Vagina (tissue), 2 donors: ENCODE measurements at regions not wholly inside any gene's neighbourhood (a gene's known extent, or its start where the extent isn't known, plus 50 kb on each side); places are given as distances from the start of the nearest gene placed in this dataset.

Experiments
- DNase-seq, 2 donors: peaks; one replicate each; pipeline ENCODE4 v3.0.0-alpha.2; 2017; ENCODE audit errors: extremely low spot score in 2 of 2
- H3K27ac ChIP-seq: fragments of 200-600 bp; sonication (generic); one replicate; pipeline ENCODE4 v1.5.1; 2019
- H3K27me3 ChIP-seq: fragments of 200-600 bp; sonication (generic); one replicate; pipeline ENCODE4 v1.5.1; 2019
- H3K36me3 ChIP-seq, 2 donors: fragments of 200-600 bp; sonication (generic); one replicate each; pipeline ENCODE4 v1.5.1; 2017 to 2019
- H3K4me1 ChIP-seq: fragments of 200-600 bp; sonication (generic); one replicate; pipeline ENCODE4 v1.5.1; 2019
- H3K4me3 ChIP-seq, 2 donors: fragments of 200-600 bp; sonication (generic); 1 replicate in 1 of 2; 2 replicates in 1 of 2; pipeline ENCODE4 v1.5.1; 2016 to 2019
- H3K9me3 ChIP-seq: fragments of 200-600 bp; sonication (generic); one replicate; pipeline ENCODE4 v1.5.1; 2019
- CTCF ChIP-seq, 3 experiments: fragments of 450-650 bp in 2 of 3; fragments of 200-600 bp in 1 of 3; sonication (generic) in 1 of 3; IDR thresholded peaks; one replicate each; pipeline ENCODE4 v1.5.1; 2017 to 2019; ENCODE audit warnings: antibody characterized with exemption in 3 of 3, mild to moderate bottlenecking in 2 of 3, moderate library complexity in 2 of 3
- POLR2A ChIP-seq, 2 donors: fragments of 450-650 bp; IDR thresholded peaks; one replicate each; pipeline ENCODE4 v1.6.1; 2017; ENCODE audit warnings: antibody characterized with exemption in 2 of 2, mild to moderate bottlenecking in 2 of 2, moderate library complexity in 2 of 2
- POLR2AphosphoS5 ChIP-seq, 2 donors: sonication (generic); formaldehyde crosslinking; IDR thresholded peaks; one replicate each; pipeline ENCODE4 v1.9.0; 2017; ENCODE audit warnings: antibody characterized with exemption in 2 of 2, mild to moderate bottlenecking in 2 of 2, low read depth in 1 of 2; ENCODE audit not compliant: insufficient read depth in 1 of 2
- intact Hi-C: fragments of 100-400 bp; cut with DNase I; formaldehyde crosslinking; loops from one replicate; pipeline ENCODE4 v1.15.1; 2023

GRCh38 chr15:31440754-31441311, 114.2 kb downstream of the KLF13 start:
- no peaks in the 10 kb centered on the region for H3K27me3 ChIP-seq
- H3K36me3 ChIP-seq: no peaks in the 10 kb centered on the region
- TF ChIP-seq CTCF (IDR thresholded peaks at IDR 0.05): no peak
- peak in 1 of 2 donors; percentile 58 for TF ChIP-seq POLR2AphosphoS5 (IDR thresholded peaks at IDR 0.05; ENCODE audit: insufficient read depth in 1 of 2, low read depth in 1 of 2)
- intact Hi-C loops: loop anchor here (5.0 kb wide), 1 partner anchor 204 kb away; no protein-coding TSS in a partner anchor
- peak overlapping the region; percentile 48 to 58 for H3K4me3 ChIP-seq
- DNase-seq: no peak
- H3K9me3 ChIP-seq: no peaks in the 10 kb centered on the region
- H3K4me1 ChIP-seq: peaks cover 55% of the 10 kb centered on the region
- H3K27ac ChIP-seq: peak overlapping the region; percentile 94

GRCh38 chr15:31442226-31442625, 115.6 kb downstream of the KLF13 start:
- DNase-seq: no peak
- H3K27ac ChIP-seq: peak overlapping the region; percentile 94
- H3K36me3 ChIP-seq: no peaks in the 10 kb centered on the region
- intact Hi-C loops: loop anchor here (5.0 kb wide), 1 partner anchor 205 kb away; no protein-coding TSS in a partner anchor
- TF ChIP-seq CTCF (IDR thresholded peaks at IDR 0.05): no peak
- no peak for TF ChIP-seq POLR2A (IDR thresholded peaks at IDR 0.05)
- TF ChIP-seq POLR2AphosphoS5 (IDR thresholded peaks at IDR 0.05; ENCODE audit: insufficient read depth in 1 of 2, low read depth in 1 of 2): no peak
- no peaks in the 10 kb centered on the region for H3K27me3 ChIP-seq
- H3K9me3 ChIP-seq: no peaks in the 10 kb centered on the region
- H3K4me1 ChIP-seq: peaks cover 41% of the 10 kb centered on the region
- H3K4me3 ChIP-seq: no peak overlapping the region

- Histone ChIP-seq H3K36me3 (no peaks in the 10 kb centered on the region), H3K9me3 (no peaks in the 10 kb centered on the region), H3K4me3 (no peak overlapping the region), H3K4me1 (peaks cover 41% of the 10 kb centered on the region), H3K27ac (peak overlapping the region; percentile 94), H3K27me3 (no peaks in the 10 kb centered on the region)
- DNase-seq: no peak
- intact Hi-C loops: loop anchor here (5.0 kb wide), 1 partner anchor 205 kb away; no protein-coding TSS in a partner anchor
- TF ChIP-seq CTCF (IDR thresholded peaks at IDR 0.05) (peak in 1 of 3 experiments; percentile 32), POLR2AphosphoS5 (IDR thresholded peaks at IDR 0.05; ENCODE audit: insufficient read depth in 1 of 2, low read depth in 1 of 2) (peak; percentile 38 to 90), POLR2A (IDR thresholded peaks at IDR 0.05) (no peak)
Observed at GRCh38 chr15:31442699-31443111, 116.1 kb downstream of the KLF13 start.

DNA sequence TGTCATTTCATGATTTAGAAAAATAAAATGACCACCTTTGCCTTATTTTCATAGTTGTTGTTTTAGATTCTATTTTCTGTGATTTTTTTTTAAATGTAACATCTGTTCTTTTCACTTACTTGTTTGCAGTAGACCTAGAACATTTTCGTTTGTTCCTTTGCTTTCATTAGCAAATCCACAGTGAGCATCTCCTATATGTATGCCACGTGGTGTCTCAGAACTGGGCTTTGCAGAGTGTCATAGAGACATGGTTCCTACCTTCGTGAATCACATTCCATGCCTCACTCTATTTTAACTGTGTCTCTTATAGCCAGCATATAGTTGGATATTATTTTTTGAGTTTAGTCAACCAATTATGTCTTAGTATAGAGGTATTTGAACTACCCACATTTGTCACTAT, 118.2 kb downstream of the KLF13 start:
- Histone ChIP-seq H3K27me3 (no peaks in the 10 kb centered on the region), H3K27ac (no peak overlapping the region), H3K4me1 (peaks cover 40% of the 10 kb centered on the region), H3K9me3 (no peaks in the 10 kb centered on the region), H3K4me3 (no peak overlapping the region), H3K36me3 (no peaks in the 10 kb centered on the region)
- intact Hi-C loops: loop anchor here (5.0 kb wide), 1 partner anchor 208 kb away; no protein-coding TSS in a partner anchor
- TF ChIP-seq CTCF (IDR thresholded peaks at IDR 0.05) (no peak), POLR2A (IDR thresholded peaks at IDR 0.05) (no peak)
- DNase-seq: no peak

GRCh38 chr15:31446546-31446945, 119.9 kb downstream of the KLF13 start:
- H3K4me1 ChIP-seq: peaks cover 26% of the 10 kb centered on the region
- no peaks in the 10 kb centered on the region for H3K36me3 ChIP-seq
- H3K9me3 ChIP-seq: no peaks in the 10 kb centered on the region
- TF ChIP-seq POLR2AphosphoS5 (IDR thresholded peaks at IDR 0.05; ENCODE audit: insufficient read depth in 1 of 2, low read depth in 1 of 2) (no peak), CTCF (IDR thresholded peaks at IDR 0.05) (no peak), POLR2A (IDR thresholded peaks at IDR 0.05) (no peak)
- H3K27me3 ChIP-seq: no peaks in the 10 kb centered on the region
- no peak overlapping the region for H3K4me3 ChIP-seq
- no peak overlapping the region for H3K27ac ChIP-seq
- no peak for DNase-seq
- intact Hi-C loops: no loop called here
